Fibroblast of lung (primary cell): ENCODE measurements at regions not wholly inside any gene's neighbourhood (a gene's known extent, or its start where the extent isn't known, plus 50 kb on each side); places are given as distances from the start of the nearest gene placed in this dataset.

Experiments used
- DNase-seq, 2 donors: peaks; one replicate each; pipeline versions ENCODE4 v3.0.0 to v3.0.0-alpha.2; 2010; ENCODE audit warnings: low read depth in 2 of 2
- H2AFZ ChIP-seq: 2 replicates; pipeline ENCODE4 v1.5.1; 2012; ENCODE audit warnings: low read length, control low read depth, inconsistent platforms
- H3K27ac ChIP-seq: 2 replicates; pipeline ENCODE4 v1.5.1; 2011; ENCODE audit warnings: low read length, control low read depth; ENCODE audit not compliant: insufficient read depth
- H3K27me3 ChIP-seq: 2 replicates; pipeline ENCODE4 v1.5.1; 2011; ENCODE audit warnings: mild to moderate bottlenecking, low read length; ENCODE audit not compliant: control insufficient read depth, insufficient read depth
- H3K36me3 ChIP-seq: 2 replicates; pipeline ENCODE4 v1.5.1; 2011; ENCODE audit warnings: low read length; ENCODE audit not compliant: control insufficient read depth, insufficient read depth
- H3K4me1 ChIP-seq: 2 replicates; pipeline ENCODE4 v1.5.1; 2011; ENCODE audit warnings: low read length; ENCODE audit not compliant: control insufficient read depth, insufficient read depth; ENCODE audit errors: extremely low read depth
- H3K4me2 ChIP-seq: 2 replicates; pipeline ENCODE4 v1.5.1; 2011; ENCODE audit warnings: low read length, control low read depth; ENCODE audit not compliant: insufficient read depth; ENCODE audit errors: extremely low read depth
- H3K4me3 ChIP-seq, 4 experiments: fragments of 200-600 bp in 1 of 4; sonication (generic) in 1 of 4; replicated peaks in 1 of 4; 2 replicates each; pipeline ENCODE4 v1.5.1; 2011 to 2016; ENCODE audit warnings: low read length in 4 of 4, low read depth in 3 of 4, mild to moderate bottlenecking in 3 of 4, control low read depth in 2 of 4, inconsistent platforms in 1 of 4, mixed read lengths in 1 of 4; ENCODE audit not compliant: insufficient read depth in 1 of 4; ENCODE audit errors: control extremely low read depth in 1 of 4
- H3K79me2 ChIP-seq: 2 replicates; pipeline ENCODE4 v1.5.1; 2012; ENCODE audit warnings: mild to moderate bottlenecking, low read length, inconsistent platforms; ENCODE audit not compliant: control insufficient read depth, insufficient read depth
- H3K9ac ChIP-seq: 2 replicates; pipeline ENCODE4 v1.5.1; 2011; ENCODE audit warnings: mild to moderate bottlenecking, low read length, control low read depth; ENCODE audit not compliant: insufficient read depth
- H3K9me3 ChIP-seq: 2 replicates; pipeline ENCODE4 v1.5.1; 2012; ENCODE audit warnings: low read depth, low read length; ENCODE audit not compliant: control insufficient read depth, insufficient read depth
- H4K20me1 ChIP-seq: 2 replicates; pipeline ENCODE4 v1.5.1; 2011; ENCODE audit warnings: low read length; ENCODE audit not compliant: control insufficient read depth, insufficient read depth; ENCODE audit errors: extremely low read depth
- EZH2 ChIP-seq: IDR thresholded peaks from 2 replicates; pipeline ENCODE4 v1.5.1; 2012; ENCODE audit warnings: low read length, control low read depth, mild to moderate bottlenecking; ENCODE audit errors: missing control alignments
- TF ChIP-seq, protein P1 (sequence below), 2 donors: IDR thresholded peaks in 1 of 2; conservative IDR thresholded peaks in 1 of 2; 1 replicate in 1 of 2; 2 replicates in 1 of 2; pipeline ENCODE4 v1.5.1; 2011 to 2012; ENCODE audit warnings: low read length in 2 of 2, control low read depth in 1 of 2, inconsistent platforms in 1 of 2, low read depth in 1 of 2, mild to moderate bottlenecking in 1 of 2

DNA sequence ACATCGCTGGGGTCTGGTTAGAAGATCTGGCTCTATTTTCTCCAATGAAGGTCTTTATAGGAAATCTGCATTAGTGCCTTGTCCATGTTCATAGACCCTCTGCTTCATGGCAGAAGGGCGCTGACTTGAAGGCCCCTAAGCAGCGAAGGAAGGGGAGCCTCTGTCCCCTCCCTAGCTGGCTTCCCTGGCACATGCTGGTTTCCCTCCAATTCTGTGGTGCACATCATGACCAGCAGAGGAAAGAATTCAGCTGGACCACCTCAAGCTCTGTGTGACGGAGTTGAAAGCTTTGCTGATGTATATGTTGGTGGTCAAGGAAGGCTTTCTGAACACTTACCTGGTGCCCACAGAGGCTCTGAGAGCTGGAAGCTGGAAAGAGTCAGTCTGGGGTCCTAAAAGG, 129.7 kb upstream of the MYLIP start:
- no peak overlapping the region for H3K9ac ChIP-seq
- H3K36me3 ChIP-seq, result no peaks in the 10 kb centered on the region
- H3K4me1 ChIP-seq, result no peaks in the 10 kb centered on the region
- no peaks in the 10 kb centered on the region for H3K9me3 ChIP-seq
- H2AFZ ChIP-seq, result no peak overlapping the region
- no peaks in the 10 kb centered on the region for H3K27me3 ChIP-seq
- no peaks in the 10 kb centered on the region for H4K20me1 ChIP-seq
- H3K27ac ChIP-seq, result no peak overlapping the region
- TF ChIP-seq, protein P1, sequence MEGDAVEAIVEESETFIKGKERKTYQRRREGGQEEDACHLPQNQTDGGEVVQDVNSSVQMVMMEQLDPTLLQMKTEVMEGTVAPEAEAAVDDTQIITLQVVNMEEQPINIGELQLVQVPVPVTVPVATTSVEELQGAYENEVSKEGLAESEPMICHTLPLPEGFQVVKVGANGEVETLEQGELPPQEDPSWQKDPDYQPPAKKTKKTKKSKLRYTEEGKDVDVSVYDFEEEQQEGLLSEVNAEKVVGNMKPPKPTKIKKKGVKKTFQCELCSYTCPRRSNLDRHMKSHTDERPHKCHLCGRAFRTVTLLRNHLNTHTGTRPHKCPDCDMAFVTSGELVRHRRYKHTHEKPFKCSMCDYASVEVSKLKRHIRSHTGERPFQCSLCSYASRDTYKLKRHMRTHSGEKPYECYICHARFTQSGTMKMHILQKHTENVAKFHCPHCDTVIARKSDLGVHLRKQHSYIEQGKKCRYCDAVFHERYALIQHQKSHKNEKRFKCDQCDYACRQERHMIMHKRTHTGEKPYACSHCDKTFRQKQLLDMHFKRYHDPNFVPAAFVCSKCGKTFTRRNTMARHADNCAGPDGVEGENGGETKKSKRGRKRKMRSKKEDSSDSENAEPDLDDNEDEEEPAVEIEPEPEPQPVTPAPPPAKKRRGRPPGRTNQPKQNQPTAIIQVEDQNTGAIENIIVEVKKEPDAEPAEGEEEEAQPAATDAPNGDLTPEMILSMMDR (conservative IDR thresholded peaks at IDR 0.05 in 1 of 2, IDR thresholded peaks at IDR 0.05 in 1 of 2; ENCODE audit: low read depth in 1 of 2, low read length in 2 of 2), result no peak
- no peak for TF ChIP-seq EZH2
- H3K79me2 ChIP-seq, result no peaks in the 10 kb centered on the region
- no peak overlapping the region for H3K4me3 ChIP-seq
- H3K4me2 ChIP-seq, result no peak overlapping the region
- DNase-seq, result no peak

DNA sequence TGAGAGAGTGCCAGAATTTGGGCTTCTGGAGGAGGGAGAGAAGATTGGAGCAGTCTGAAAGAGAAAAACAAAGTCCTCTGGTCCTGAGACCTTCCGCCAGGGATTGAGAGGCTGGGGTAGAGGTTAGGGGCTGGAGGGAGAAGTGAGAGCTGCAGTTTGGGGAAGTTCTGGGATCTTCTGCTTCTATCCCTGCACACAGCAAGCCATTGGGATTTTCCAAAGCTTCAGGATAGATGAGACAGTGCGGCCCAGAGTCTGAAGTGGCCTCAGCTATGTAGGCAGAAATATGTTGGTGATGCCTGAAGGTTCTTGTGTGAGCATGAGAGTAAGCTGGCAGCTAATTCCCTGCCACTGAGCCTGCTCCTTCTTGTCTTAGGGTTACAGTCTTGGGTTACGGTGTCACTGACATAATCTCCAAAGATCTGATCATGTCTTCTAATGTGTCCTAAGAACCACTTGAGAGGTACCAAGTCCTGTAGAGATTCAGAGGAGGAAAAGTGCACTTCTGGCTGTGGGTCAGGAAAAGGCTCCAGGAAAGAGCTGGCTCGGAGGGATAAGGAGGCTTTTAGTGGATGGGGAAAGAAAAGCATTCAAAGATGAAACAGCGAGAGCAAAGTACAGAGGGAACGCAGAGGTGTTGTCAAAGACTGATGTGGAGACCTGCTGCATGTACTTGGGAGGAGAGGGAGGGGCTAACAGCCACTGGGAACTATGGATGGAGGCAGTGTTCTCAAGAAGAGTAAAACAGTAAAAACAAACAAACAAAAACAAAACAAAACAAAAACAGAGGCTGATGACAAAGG, 131.1 kb upstream of the MYLIP start:
- Histone ChIP-seq H3K4me3 (no peak overlapping the region), H3K27me3 (no peaks in the 10 kb centered on the region), H3K9ac (no peak overlapping the region), H3K36me3 (no peaks in the 10 kb centered on the region), H3K4me2 (no peak overlapping the region), H3K4me1 (no peaks in the 10 kb centered on the region), H3K9me3 (no peaks in the 10 kb centered on the region), H3K79me2 (no peaks in the 10 kb centered on the region), H4K20me1 (no peaks in the 10 kb centered on the region), H3K27ac (no peak overlapping the region), H2AFZ (no peak overlapping the region)
- no peak for DNase-seq
- TF ChIP-seq, protein P1 (conservative IDR thresholded peaks at IDR 0.05 in 1 of 2, IDR thresholded peaks at IDR 0.05 in 1 of 2; ENCODE audit: low read depth in 1 of 2, low read length in 2 of 2), result no peak
- TF ChIP-seq EZH2, result no peak

DNA sequence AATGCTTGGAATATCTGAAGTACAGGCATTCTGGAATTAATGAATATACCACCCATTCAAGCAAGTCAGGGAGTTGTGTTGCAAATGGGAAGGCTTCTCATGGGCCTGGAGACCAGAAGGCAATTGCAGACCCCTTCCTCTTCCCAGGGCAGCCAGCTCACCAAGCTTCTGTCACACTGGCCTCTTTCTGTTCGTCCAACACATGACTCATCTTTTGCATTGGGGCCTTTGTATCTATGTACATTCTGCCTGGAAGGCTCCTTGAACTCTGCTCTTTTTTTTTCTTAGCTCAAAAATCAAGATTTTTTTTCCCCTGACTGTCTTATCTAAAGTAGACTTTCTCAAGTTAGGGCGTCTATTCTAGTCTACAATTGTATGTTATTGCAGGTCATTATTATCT, 132.9 kb upstream of the MYLIP start:
- Histone ChIP-seq H3K79me2 (no peaks in the 10 kb centered on the region), H3K9me3 (no peaks in the 10 kb centered on the region), H3K4me2 (no peak overlapping the region), H3K27me3 (no peaks in the 10 kb centered on the region), H4K20me1 (no peaks in the 10 kb centered on the region), H2AFZ (no peak overlapping the region), H3K9ac (no peak overlapping the region), H3K4me1 (no peaks in the 10 kb centered on the region), H3K27ac (no peak overlapping the region), H3K4me3 (no peak overlapping the region), H3K36me3 (no peaks in the 10 kb centered on the region)
- DNase-seq, result peak in 1 of 2 donors; percentile 4
- TF ChIP-seq EZH2, result no peak
